ENCODE measurements at regions not wholly inside any gene's neighbourhood (a gene's known extent, or its start where the extent isn't known, plus 50 kb on each side); places are given as distances from the start of the nearest gene placed in this dataset.

- intact Hi-C loops (cut with DNase I; ENCODE audit: low total_unique reads), result no loop called here
- no peak overlapping the region for H3K4me3 ChIP-seq (ENCODE audit: low read depth, poor library complexity, severe bottlenecking)
- no peak for TF ChIP-seq CTCF (IDR thresholded peaks at IDR 0.05)
- TF ChIP-seq POLR2A (IDR thresholded peaks at IDR 0.05), result no peak
- DNase-seq (ENCODE audit: low spot score in 2 of 2), result no peak
- 91% methylated on average over 5 of the region's 5 CpGs for WGBS, 2 donors
Measured at GRCh38 chr7:25550149-25550548, 321.9 kb upstream of the NPVF start.

GRCh38 chr7:25552998-25553397 lies 324.7 kb upstream of the NPVF start:
- intact Hi-C loops (cut with DNase I; ENCODE audit: low total_unique reads), result no loop called here
- H3K4me3 ChIP-seq (ENCODE audit: low read depth, poor library complexity, severe bottlenecking), result no peak overlapping the region
- TF ChIP-seq POLR2A (IDR thresholded peaks at IDR 0.05) (no peak), CTCF (IDR thresholded peaks at IDR 0.05) (no peak)
- DNase-seq (ENCODE audit: low spot score in 2 of 2), result no peak
- WGBS, 2 donors, result 38 to 60% methylated on average over 3 of the region's 3 CpGs

GRCh38 chr7:25553580-25554291 lies 325.4 kb upstream of the NPVF start:
- 79 to 87% methylated on average over 13 of the region's 13 CpGs for WGBS, 2 donors
- intact Hi-C loops (cut with DNase I; ENCODE audit: low total_unique reads), result no loop called here
- DNase-seq (ENCODE audit: low spot score in 2 of 2), result no peak
- TF ChIP-seq POLR2A (IDR thresholded peaks at IDR 0.05), result no peak
- TF ChIP-seq CTCF (IDR thresholded peaks at IDR 0.05), result no peak
- H3K4me3 ChIP-seq (ENCODE audit: low read depth, poor library complexity, severe bottlenecking), result no peak overlapping the region

- H3K4me3 ChIP-seq (ENCODE audit: low read depth, poor library complexity, severe bottlenecking), result no peak overlapping the region
- intact Hi-C loops (cut with DNase I; ENCODE audit: low total_unique reads), result no loop called here
- TF ChIP-seq CTCF (IDR thresholded peaks at IDR 0.05), result no peak
- TF ChIP-seq POLR2A (IDR thresholded peaks at IDR 0.05), result no peak
- no peak for DNase-seq (ENCODE audit: low spot score in 2 of 2)
- 83 to 85% methylated on average over 8 of the region's 8 CpGs for WGBS, 2 donors
Measured at GRCh38 chr7:25557379-25557917, 329.2 kb upstream of the NPVF start.

GRCh38 chr7:25557930-25558329 lies 329.6 kb upstream of the NPVF start:
- TF ChIP-seq POLR2A (IDR thresholded peaks at IDR 0.05) (no peak), CTCF (IDR thresholded peaks at IDR 0.05) (no peak)
- no peak for DNase-seq (ENCODE audit: low spot score in 2 of 2)
- WGBS, 2 donors, result 76 to 81% methylated on average over 4 of the region's 4 CpGs
- intact Hi-C loops (cut with DNase I; ENCODE audit: low total_unique reads), result no loop called here
- no peak overlapping the region for H3K4me3 ChIP-seq (ENCODE audit: low read depth, poor library complexity, severe bottlenecking)

- TF ChIP-seq CTCF (IDR thresholded peaks at IDR 0.05) (no peak), POLR2A (IDR thresholded peaks at IDR 0.05) (no peak)
- 90 to 96% methylated on average over 3 of the region's 3 CpGs for WGBS, 2 donors
- intact Hi-C loops (cut with DNase I; ENCODE audit: low total_unique reads), result no loop called here
- H3K4me3 ChIP-seq (ENCODE audit: low read depth, poor library complexity, severe bottlenecking), result no peak overlapping the region
- no peak for DNase-seq (ENCODE audit: low spot score in 2 of 2)
Measured at GRCh38 chr7:25558605-25559004, 330.3 kb upstream of the NPVF start.
